HT1080 (cell line): ENCODE measurements at regions not wholly inside any gene's neighbourhood (a gene's known extent, or its start where the extent isn't known, plus 50 kb on each side); places are given as distances from the start of the nearest gene placed in this dataset.

ENCODE experiments used
- DNase-seq: peaks from one replicate; pipeline ENCODE4 v3.0.0-alpha.2; 2015; ENCODE audit warnings: low read depth

DNA sequence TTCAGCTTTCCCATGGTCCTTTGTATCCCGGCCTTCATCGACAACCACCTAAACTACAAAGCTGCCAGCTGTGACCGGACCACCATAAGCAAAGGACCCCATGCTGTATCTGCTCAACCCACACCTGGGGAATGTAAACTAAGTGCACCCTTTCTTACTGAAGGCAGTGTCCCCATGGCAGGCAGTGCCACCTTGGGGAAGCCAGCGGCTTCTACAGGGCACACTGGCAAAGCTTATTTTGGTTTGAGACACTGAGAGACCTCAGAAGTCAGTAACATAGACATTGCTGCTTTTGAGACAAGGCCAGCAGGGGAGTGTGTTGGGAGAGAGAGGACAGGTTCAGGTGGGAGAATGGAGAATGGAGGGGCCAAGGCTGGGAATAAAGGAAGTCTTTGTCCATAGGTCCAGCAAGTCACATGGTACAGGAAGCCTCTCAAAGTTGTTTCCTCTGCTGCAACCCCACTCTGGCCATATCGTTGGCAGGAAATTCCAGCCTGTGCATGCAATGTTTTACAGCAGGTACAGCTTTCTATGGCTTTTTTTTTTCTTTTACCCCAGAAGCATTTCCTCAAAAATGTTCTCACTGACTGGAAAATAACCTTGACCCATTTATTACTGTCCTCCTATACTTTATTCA lies 85.9 kb upstream of the NPVF start:
- DNase-seq, result no peak

DNA sequence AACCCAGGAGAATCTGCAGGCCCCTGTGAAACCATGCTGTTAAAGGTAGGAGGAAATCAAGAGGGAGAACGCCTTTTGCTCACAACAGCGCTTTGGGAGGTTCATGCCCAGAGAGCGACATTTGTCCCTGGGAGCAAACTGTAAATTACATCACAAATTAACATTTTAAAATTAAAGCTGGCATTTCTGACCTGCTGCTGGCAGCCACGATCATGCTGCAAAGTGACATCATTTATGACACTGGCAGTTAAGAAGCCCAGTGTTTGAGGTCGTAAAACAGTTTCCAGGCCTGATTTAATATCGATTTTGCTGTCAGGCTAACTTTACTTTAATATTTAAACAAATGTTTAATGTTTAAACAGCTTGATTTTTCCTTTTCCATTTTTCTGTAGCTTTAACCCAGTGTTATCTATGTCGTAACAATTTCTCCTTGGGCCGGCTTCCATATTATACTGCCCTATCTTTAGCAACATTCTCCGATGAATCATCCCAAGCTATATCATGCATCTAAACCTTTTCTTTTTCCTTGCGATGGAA lies 86.5 kb upstream of the NPVF start:
- no peak for DNase-seq

DNA sequence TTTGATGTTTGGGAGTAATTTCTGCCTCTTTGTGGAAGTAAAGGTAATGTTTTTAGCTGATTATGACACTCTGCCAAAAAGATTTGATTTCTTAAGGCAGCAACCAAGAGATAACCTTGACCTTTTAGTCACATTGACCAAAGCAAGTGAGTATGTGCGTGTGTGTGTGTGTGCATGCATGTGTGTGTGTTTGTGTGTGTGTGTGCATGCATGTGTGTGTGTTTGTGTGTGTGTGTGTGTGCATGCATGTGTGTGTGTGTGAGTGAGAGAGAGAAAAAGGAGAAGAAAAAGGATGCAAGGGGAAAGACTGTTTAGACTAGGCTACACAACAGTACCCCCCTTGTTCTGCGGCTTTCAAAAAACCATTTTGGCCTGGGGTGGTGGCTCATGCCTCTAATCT lies 88.1 kb upstream of the NPVF start:
- no peak for DNase-seq

DNA sequence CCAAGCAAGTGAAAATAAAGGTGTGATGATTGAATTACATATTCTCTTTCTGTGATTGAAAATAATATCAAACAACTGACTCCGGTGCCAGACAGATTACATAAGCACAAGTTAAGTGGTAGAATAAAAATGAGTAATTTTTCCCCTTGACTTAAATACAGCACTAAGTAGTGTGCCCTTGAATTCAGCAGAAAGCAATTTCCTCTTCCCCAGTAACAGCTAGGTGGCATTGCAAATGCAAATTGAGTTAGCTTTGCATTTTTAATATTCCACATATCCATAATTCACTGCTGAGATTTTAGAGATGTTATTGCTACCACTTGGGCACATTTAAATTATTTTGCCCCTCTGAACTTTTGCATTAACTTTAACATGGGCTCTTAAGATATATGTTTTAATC lies 89.8 kb upstream of the NPVF start:
- DNase-seq, result no peak

DNA sequence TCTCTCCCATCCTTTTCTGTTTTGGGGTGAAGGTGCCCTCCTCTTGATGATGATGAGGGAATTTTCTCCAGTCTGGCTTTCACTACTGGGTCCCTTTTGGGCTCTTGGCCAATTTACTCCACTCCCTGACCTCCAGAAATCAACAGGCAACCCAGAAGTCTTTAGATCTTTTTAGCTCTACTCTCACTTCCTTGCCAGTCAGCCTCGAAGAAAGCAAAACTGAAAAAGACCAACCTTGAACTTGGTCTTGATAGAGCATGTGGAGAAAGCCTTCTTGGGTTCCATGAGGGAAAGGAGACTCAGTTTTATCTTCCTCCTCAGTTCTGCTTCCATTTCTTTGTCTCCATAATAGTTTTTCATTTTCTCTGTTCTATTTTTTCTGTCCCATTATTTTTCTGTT lies 91.4 kb upstream of the NPVF start:
- DNase-seq, result no peak

DNA sequence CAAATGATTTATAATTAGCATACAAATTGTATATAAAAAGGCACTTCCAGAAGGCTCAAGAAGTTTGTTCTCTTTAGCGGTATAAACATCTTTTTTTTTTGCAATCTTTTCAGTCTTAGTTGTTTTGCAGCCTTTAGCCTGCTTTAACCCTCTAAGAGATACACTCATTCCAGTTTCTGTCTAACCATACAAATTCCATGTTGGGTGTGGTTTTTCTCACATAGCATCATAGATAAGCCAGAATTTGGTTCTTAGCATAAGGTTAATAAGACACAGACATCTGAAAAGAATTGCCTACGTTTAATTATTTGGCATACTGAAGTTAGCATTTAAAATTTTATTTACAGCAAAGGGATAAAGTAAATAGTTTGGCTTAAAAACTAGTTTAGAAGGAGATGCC lies 92.5 kb upstream of the NPVF start:
- DNase-seq, result no peak

DNA sequence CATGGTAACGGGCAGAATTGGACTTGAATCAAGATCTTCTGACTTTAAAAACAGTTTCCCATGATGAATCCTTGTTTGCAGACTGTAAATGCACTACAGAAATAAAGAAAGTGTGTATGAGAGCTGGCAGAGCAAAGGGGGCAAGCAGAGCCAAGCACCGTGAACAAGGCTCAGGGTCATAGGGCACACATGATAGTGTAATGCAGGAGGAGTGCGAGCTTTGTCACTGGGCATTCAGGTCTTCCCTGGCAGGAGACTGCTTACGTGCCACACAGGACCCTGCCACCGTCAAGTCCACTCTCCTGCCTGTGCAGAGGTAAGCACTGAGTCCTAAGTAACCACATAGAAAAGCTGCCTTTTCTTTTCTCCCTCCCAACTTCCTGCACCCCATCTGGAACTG lies 93.1 kb upstream of the NPVF start:
- DNase-seq, result no peak

DNA sequence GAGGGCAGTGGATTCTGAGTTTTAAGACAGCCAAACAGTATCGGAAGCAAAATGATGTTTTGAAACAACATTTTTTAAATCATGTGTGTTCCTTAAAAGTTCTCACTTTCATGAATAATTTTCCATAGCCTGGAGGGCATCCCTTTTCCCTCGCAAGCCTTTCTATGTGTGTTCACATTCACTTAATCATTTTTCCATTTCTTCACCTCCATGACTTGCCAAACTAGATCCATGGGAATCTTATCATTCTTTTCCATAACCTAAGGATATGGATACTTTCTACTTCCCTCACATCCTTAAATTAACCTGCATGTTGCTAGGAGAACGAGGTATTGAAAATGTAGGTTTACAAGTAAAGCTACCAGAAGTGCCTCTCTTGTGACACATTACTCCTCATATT lies 94.2 kb upstream of the NPVF start:
- DNase-seq, result no peak

DNA sequence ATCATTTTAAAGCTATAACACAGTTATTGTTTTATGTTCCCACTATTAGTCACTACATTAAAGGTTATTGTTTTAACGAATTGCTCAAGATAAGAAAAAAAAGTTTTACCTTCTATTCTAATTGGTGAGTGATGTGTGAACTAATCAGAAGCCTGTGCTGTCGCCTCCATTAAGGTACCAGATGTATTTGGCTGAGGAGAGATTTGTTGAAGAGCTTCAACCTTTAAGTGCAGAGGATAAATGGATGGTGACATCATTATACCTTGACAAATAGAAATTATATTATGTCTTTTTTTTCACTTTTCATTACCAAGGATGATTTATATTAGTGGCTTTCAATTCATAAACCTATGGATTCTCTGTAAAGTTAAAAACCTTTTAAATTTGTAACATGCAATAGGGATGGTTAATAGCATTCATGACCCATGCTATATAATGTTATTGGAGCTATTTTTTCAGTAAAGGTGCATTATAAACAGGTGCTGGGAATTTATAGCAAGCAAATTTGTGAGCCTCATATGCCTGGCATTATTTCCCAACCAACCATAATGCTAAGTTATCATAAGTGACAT lies 97.0 kb upstream of the NPVF start:
- no peak for DNase-seq

DNA sequence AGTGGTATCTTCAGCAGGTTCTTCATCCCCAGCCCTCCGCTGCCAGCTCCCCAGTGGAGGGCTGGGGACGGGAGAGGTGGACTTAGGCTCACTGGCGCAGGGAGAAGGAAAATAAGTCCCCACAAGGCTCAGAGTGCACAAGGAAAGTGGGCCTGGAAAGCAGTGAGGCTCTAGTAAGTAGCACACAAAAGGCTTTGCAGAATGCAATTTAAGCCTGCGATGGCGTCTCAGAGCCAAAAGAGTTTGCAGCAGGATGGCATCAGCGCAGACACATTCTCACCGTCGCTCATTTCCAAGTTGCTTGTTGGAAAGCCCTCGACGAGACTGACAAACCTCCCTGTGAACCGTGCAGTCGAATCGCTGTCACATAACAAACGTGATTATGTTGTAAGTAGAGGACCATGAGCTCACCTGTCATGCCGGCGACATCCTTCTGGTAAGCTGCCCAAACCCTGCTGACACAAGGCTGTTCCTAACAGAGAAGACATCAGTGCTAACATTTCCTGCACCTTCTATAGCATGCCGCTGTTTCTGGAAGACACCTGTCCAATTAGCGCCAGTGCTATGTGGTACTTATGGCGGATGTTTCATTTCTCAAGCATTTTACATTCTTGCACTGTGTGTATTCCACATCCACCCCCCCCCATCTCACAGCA lies 98.3 kb upstream of the NPVF start:
- no peak for DNase-seq

DNA sequence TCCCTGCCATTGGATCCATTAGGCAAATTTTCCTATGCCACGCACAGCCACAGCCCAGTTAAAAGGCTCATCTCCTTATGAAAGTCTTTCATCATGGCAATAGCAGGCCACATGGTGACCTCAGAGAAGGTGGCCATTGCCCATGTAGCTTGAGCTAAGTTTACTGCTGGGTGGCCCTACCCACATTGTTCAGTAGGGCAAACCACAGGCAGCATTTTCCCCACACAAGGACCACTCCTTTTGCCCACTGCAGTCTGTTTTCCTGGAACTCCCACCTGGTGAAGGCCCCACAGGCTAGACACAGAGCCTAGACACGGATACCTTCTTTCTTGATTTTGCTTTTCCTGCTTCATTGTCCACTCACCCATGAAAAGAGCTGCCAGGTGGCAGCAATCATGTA lies 101.5 kb upstream of the NPVF start:
- DNase-seq, result no peak

DNA sequence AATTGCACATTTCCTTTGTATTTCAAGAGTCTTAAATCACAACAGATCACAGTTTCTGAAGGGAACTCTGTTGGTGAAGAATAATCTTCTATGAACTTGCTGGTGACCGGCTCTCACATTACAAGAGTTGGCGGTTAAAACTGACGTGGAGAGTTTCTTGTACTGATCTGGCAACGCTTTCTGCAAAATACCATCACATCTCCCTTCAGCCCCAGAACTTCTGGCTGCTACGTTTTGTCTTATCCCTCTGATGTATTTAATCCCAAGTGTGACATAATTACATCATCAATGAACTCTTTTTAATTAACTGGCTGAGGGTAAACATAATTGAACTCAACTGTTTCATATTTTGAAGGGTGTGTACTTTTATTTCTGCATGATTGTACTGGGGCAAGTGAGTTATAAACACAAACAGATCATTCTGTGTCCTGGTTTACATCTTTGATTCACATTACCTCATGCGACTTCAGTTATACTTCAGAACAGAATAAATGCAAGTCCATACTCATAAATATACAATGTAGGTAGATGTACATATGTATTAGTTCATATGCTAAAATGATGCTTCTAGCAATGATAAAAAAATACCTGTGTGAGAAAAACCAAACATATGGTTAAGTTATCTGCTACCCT lies 105.1 kb upstream of the NPVF start:
- DNase-seq, result no peak

DNA sequence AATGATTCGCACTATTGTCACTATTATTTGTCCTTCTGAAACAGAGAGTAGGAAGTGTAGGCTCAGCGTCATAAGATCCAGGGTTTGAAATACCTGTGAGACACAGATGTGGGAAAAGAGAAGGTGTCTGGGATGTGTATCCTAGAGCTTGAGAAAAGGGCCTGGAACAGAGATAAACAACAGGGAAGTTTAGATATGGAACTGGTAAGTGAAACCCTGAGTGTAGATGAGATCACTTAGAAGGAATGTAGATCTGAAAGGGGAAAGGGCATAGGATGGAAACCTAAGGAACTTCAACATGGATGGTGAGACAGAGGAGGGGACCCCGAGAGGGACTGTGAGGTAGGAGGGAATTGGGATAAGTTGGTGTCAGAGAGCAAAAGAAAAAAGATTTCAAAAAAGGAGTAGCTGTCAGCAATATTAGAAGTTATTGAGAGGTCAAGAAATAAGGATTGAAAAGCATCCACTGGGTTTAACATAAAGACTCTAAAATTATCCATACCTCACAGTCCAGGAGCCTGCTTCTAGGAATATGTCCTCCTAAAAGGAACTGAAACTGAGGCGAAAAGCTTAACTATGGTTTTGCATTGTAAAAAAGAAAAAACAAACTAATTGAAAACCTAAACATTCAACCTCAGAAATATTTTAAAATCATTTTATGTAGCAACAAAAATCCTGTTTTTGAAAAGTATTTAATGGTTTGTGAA lies 119.2 kb upstream of the NPVF start:
- no peak for DNase-seq

DNA sequence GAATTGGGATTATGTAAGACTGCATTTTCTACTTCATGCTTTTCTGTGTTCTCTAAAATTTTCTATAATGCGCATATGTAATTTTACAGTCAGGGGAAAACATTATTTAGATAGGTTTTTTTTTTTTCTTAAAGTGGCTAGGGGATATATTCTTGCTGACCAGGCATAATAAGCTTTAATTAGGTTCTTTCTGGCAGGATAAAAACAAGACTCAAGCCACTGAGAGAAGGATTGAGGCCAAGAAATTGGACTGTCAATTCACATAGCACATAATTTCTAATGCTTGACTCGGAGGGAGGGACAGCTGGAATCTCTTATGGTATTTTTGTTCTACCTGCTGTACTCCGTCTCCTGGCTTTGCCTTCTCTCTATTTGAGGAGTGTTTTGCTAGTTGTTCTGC lies 119.8 kb upstream of the NPVF start:
- no peak for DNase-seq

DNA sequence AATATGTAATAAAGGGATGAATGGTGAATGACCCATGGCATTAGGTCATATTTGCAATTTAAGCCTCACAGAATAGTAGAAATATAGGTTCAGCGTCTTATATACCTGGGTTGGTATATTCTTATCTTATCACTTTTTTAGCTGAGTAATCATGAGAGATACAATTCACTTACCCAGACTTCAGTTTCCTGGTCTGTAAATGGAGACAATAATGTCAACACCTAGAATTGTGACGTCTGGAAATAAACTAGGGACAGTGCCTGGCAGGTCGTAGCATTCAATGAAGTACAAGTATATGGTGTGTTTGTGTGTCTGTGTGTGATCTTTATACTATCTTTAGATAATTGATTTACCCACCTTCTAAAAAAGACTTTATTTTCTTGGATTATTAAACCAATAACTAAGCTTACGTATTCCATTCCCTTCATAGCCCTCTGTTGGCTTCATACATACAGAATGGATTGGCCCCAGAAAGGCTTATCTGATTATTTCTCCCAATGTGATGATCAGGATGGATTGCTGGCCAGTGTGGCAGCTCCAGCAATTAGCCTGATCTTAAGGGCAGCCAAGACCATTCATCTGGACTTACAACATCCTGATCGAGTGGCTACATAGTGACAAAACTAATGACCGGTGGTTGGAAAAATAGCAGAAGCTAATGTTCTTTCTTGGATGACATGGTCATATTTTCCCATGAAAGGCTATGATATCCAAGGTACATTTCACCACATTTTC lies 121.2 kb upstream of the NPVF start:
- no peak for DNase-seq

DNA sequence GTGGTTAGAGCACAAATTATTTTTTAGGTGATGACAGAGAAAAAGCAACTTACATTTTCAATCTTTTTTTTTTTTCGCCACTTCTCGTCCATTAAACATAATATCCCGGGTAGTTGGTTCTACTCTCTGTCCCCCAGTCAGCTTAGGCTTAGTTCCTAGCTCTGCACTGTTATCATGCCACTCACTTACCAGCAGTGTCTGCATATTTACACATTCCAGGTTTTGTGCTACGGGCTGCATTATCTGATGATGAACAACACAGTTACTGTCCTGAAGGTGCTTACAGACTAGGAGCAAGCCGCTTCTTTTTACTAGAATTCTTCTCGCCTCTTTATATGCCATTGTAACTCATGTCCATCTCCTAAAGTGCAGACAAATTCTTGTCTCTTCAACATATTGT lies 121.8 kb upstream of the NPVF start:
- no peak for DNase-seq

DNA sequence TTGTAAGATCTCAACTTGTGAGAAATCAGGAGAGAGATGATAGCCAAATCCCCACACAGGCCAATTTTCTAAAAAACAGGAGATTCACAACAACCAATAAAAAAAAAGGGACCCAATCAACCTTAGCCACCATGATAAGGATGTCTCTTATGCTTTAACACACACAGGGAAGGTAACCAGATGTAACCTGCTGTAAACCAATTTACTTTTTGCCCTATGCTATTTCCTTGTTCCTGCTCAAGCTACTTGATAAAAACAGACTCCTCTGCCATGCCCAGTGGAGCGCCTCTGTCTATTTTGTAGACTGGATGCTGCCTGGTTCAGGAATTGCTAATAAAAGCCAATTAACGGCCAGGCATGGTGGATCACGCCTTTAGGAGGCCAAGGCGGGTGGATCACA lies 123.5 kb upstream of the NPVF start:
- DNase-seq, result no peak

DNA sequence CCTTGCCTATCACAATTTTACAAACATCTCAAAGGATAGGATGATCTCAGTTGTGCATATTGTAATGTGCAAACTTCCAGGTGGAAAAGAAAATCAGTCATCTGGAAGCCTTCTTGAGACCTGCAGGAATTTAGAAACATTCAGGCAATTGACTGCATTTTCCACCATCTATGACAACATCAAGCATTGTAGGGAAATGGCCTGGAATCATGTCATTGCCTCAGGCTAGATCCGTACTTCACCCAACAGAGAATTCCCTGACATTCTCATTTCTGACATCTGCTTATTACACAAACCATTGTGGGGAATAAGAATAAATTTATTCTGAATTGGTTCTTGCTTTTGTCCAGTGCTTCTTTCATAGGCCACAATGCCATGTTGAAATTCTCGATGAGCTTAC lies 124.9 kb upstream of the NPVF start:
- no peak for DNase-seq

DNA sequence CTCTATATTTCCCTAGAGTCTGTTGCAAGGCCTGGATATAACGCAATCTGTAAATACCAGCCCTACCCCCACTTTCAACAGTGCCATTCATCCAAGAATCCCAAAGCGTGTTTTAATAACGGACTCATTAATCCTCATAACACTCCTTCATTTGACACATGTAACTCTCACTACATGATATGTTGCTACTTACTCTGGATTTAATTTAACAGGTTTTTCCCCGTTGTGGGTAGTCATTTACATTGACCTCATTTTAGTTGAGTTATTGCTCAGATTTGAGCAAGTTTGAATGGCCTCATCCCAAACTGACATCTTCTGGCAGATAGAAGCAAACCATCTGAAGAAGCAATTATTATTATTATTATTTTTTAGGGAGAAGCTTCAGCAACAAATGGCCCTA lies 125.4 kb upstream of the NPVF start:
- no peak for DNase-seq

DNA sequence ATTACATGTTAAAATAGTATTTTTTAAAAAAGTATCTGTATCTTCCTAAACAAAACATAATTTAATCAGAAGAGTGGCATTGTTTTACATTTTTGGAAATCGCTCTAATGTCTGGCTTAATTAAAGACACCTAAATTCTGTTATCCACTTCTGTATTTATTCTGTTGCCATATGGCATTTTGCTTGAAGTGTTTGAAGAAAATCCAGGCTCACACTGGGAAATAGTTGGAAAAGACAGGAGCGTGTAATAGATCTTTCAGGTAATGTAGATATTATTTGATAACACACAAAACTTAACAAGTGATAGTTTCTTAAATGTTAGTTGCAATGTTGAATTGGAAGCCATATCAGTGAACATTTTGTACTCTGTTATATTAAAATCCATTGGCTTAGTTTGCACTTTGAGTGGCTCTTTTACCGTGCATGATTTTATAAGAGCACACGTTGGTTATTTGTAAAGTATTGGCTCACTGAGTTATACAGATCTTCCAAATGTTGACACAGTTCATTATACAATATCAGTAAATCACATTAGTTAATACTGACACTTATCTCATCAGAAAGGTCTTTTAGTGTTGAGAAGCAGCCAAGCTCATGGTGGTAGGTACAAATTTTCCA lies 128.4 kb upstream of the NPVF start:
- no peak for DNase-seq

DNA sequence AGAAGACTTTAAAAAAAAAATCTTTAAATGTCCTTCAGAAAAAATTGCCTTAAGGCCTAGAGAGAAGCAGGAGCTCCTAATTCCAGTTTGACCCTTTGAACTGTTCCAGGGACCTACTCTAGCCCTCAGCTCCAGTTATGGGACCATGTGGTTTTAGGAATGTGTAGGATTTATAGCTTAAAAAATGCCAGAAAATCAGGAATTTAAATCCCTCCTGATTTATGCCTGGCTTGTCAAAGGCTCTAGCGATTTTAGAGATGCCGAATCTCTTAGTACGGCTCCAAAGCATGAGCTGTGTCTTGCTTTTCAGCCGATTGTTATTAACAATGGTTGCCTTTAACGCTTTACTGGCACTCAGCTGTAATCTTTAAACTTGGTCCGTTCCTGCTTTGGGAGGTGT lies 130.6 kb upstream of the NPVF start:
- no peak for DNase-seq
